HG03095 (cell line): ENCODE measurements at regions not wholly inside any gene's neighbourhood (a gene's known extent, or its start where the extent isn't known, plus 50 kb on each side); places are given as distances from the start of the nearest gene placed in this dataset.
"Not testable (repeated sequence)": the region's sequence is repeated elsewhere in the genome, so short reads cannot be mapped to it uniquely, and the experiment has no call there.

Source experiments
- ATAC-seq: cut with Tn5 transposase; IDR thresholded peaks from one replicate; pipeline ENCODE4 v1.9.1; 2021; ENCODE audit warnings: moderate library complexity; ENCODE audit not compliant: unreplicated experiment

- ATAC-seq: no peak
These were observed 89.8 kb upstream of the C1GALT1C1 start for GRCh38 chrX:120719622-120720021.

GRCh38 chrX:120718969-120719368 is 89.1 kb upstream of the C1GALT1C1 start:
- ATAC-seq: no peak

GRCh38 chrX:120702337-120702736 is 72.5 kb upstream of the C1GALT1C1 start:
- ATAC-seq: not testable (repeated sequence)

- peak; percentile 82 for ATAC-seq
These were observed 67.2 kb upstream of the C1GALT1C1 start for GRCh38 chrX:120697053-120697452.

- ATAC-seq: no peak
These were observed 62.5 kb upstream of the C1GALT1C1 start for GRCh38 chrX:120692319-120692718.

- no peak for ATAC-seq
These were observed 61.1 kb upstream of the C1GALT1C1 start for GRCh38 chrX:120690941-120691340.

GRCh38 chrX:120690344-120690743 is 60.5 kb upstream of the C1GALT1C1 start:
- ATAC-seq: no peak

- ATAC-seq: no peak
These were observed 50.2 kb upstream of the C1GALT1C1 start for GRCh38 chrX:120680090-120680489.
